ENCODE measurements at regions not wholly inside any gene's neighbourhood (a gene's known extent, or its start where the extent isn't known, plus 50 kb on each side); places are given as distances from the start of the nearest gene placed in this dataset.

GRCh38 chr11:115636753-115637527 lies 132.7 kb upstream of the CADM1 start:
- Histone ChIP-seq H3K27me3 (ENCODE audit: insufficient read depth) (no peaks in the 10 kb centered on the region), H3K4me1 (ENCODE audit: insufficient read depth) (no peaks in the 10 kb centered on the region), H4K20me1 (replicated peaks; ENCODE audit: insufficient read depth) (no peaks in the 10 kb centered on the region), H3K36me3 (ENCODE audit: insufficient read depth) (no peaks in the 10 kb centered on the region), H3K9me2 (ENCODE audit: insufficient read depth) (no peaks in the 10 kb centered on the region), H3K27ac (ENCODE audit: low read depth) (no peak overlapping the region), H2AFZ (no peak overlapping the region), H3F3A (replicated peaks; ENCODE audit: low read depth) (no peaks in the 10 kb centered on the region), H3K79me2 (replicated peaks; ENCODE audit: insufficient read depth) (no peaks in the 10 kb centered on the region), H3K4me2 (no peak overlapping the region), H3K4me3 (no peak overlapping the region)
- H3K4me3 Mint-ChIP-seq: no peak overlapping the region
- no peak for ATAC-seq
- peaks cover 4% of the 10 kb centered on the region for H3K27me3 Mint-ChIP-seq (ENCODE audit: insufficient read depth, low read depth, poor library complexity)
- DNase-seq (ENCODE audit: low spot score): no peak
- no peak overlapping the region for H3K27ac Mint-ChIP-seq
- H3K36me3 Mint-ChIP-seq (ENCODE audit: low read depth): no peaks in the 10 kb centered on the region
- no peak for TF ChIP-seq ETS1 (IDR thresholded peaks at IDR 0.05)
- TF ChIP-seq ZNF331 (CRISPR knock-in tag; IDR thresholded peaks at IDR 0.05; ENCODE audit: low read depth): no peak
- no peak for TF ChIP-seq CREB1 (CRISPR knock-in tag; IDR thresholded peaks at IDR 0.05; ENCODE audit: low read depth)
- TF ChIP-seq CTCF (conservative IDR thresholded peaks at IDR 0.05; ENCODE audit: low read depth in 2 of 2): no peak
- TF ChIP-seq EZH2phosphoT487 (IDR thresholded peaks at IDR 0.05; ENCODE audit: unreplicated experiment): no peak
- TF ChIP-seq EZH2 (IDR thresholded peaks at IDR 0.05; ENCODE audit: low read depth, unreplicated experiment): no peak
- TF ChIP-seq POLR2AphosphoS5 (IDR thresholded peaks at IDR 0.05; ENCODE audit: low read depth): no peak
- TF ChIP-seq ZNF462 (CRISPR knock-in tag; IDR thresholded peaks at IDR 0.05): no peak
- TF ChIP-seq STAT1 (IDR thresholded peaks at IDR 0.05; ENCODE audit: unreplicated experiment): no peak
- TF ChIP-seq NANOG (IDR thresholded peaks at IDR 0.05; ENCODE audit: borderline replicate concordance): no peak
- no peak for TF ChIP-seq REST (IDR thresholded peaks at IDR 0.05; ENCODE audit: unreplicated experiment)
- no peaks in the 10 kb centered on the region for H3K4me1 Mint-ChIP-seq
- H3K9me3 Mint-ChIP-seq: no peaks in the 10 kb centered on the region
